Osteoblast (primary cell): ENCODE measurements at regions not wholly inside any gene's neighbourhood (a gene's known extent, or its start where the extent isn't known, plus 50 kb on each side); places are given as distances from the start of the nearest gene placed in this dataset.
A peak's percentile ranks its signal among the peaks of the same experiment; 100 is the strongest.

Experiments used
- DNase-seq: peaks from one replicate; pipeline ENCODE4 v3.0.0; 2011; ENCODE audit warnings: low spot score, mixed read lengths; ENCODE audit not compliant: insufficient read length; ENCODE audit errors: missing footprints
- H2AFZ ChIP-seq: 2 replicates; pipeline ENCODE4 v1.6.0; 2011; ENCODE audit warnings: mild to moderate bottlenecking, low read length
- H3K27ac ChIP-seq: 2 replicates; pipeline ENCODE4 v1.5.1; 2011; ENCODE audit warnings: mild to moderate bottlenecking, low read depth, low read length, moderate library complexity
- H3K27me3 ChIP-seq: 2 replicates; pipeline ENCODE4 v1.6.0; 2012; ENCODE audit warnings: mild to moderate bottlenecking, control low read depth, inconsistent platforms, low read length, moderate library complexity; ENCODE audit not compliant: insufficient read depth
- H3K36me3 ChIP-seq: 2 replicates; pipeline ENCODE4 v1.5.1; 2011; ENCODE audit warnings: mild to moderate bottlenecking, low read length, control low read depth, moderate library complexity; ENCODE audit not compliant: insufficient read depth
- H3K4me1 ChIP-seq: 2 replicates; pipeline ENCODE4 v1.5.1; 2011; ENCODE audit warnings: mild to moderate bottlenecking, low read length, control low read depth, moderate library complexity; ENCODE audit not compliant: insufficient read depth
- H3K4me2 ChIP-seq: 2 replicates; pipeline ENCODE4 v1.6.0; 2011; ENCODE audit warnings: mild to moderate bottlenecking, low read length; ENCODE audit not compliant: insufficient read depth
- H3K4me3 ChIP-seq: fragments of 200-600 bp; sonication (generic); 3 replicates; pipeline ENCODE4 v1.5.1; 2012; ENCODE audit warnings: mild to moderate bottlenecking, low read length, inconsistent platforms; ENCODE audit not compliant: insufficient read depth
- H3K79me2 ChIP-seq: 2 replicates; pipeline ENCODE4 v1.6.0; 2012; ENCODE audit warnings: mild to moderate bottlenecking, low read length, control low read depth, inconsistent platforms; ENCODE audit not compliant: insufficient read depth
- H3K9me3 ChIP-seq: 2 replicates; pipeline ENCODE4 v1.5.1; 2011; ENCODE audit warnings: low read depth, low read length, control low read depth
- H4K20me1 ChIP-seq: 2 replicates; pipeline ENCODE4 v1.6.0; 2012; ENCODE audit warnings: mild to moderate bottlenecking, low read length, control low read depth; ENCODE audit not compliant: insufficient read depth
- CTCF ChIP-seq: IDR thresholded peaks from 2 replicates; pipeline ENCODE4 v1.5.1; 2011; ENCODE audit warnings: mild to moderate bottlenecking, low read depth, low read length, moderate library complexity; ENCODE audit errors: extremely low read depth

- TF ChIP-seq CTCF: no peak
- no peak for DNase-seq
Observed at GRCh38 chr2:7118606-7119131, 201.5 kb downstream of the RNF144A start.

GRCh38 chr2:7119132-7119835 is 202.1 kb downstream of the RNF144A start:
- H3K27me3 ChIP-seq: no peaks in the 10 kb centered on the region
- no peak overlapping the region for H3K4me2 ChIP-seq
- no peak for DNase-seq
- no peaks in the 10 kb centered on the region for H4K20me1 ChIP-seq
- H3K79me2 ChIP-seq: no peaks in the 10 kb centered on the region
- H3K4me1 ChIP-seq: no peaks in the 10 kb centered on the region
- no peaks in the 10 kb centered on the region for H3K9me3 ChIP-seq
- H3K4me3 ChIP-seq: no peak overlapping the region
- peak; percentile 48 for TF ChIP-seq CTCF
- no peaks in the 10 kb centered on the region for H3K36me3 ChIP-seq
- no peak overlapping the region for H2AFZ ChIP-seq
- H3K27ac ChIP-seq: no peak overlapping the region

More at GRCh38 chr2:7118606-7119131, 201.5 kb downstream of the RNF144A start:
- no peaks in the 10 kb centered on the region for H3K9me3 ChIP-seq
- H3K4me1 ChIP-seq: no peaks in the 10 kb centered on the region
- no peaks in the 10 kb centered on the region for H3K27me3 ChIP-seq
- H2AFZ ChIP-seq: no peak overlapping the region
- no peaks in the 10 kb centered on the region for H3K79me2 ChIP-seq
- no peak overlapping the region for H3K27ac ChIP-seq
- no peaks in the 10 kb centered on the region for H4K20me1 ChIP-seq
- H3K4me2 ChIP-seq: no peak overlapping the region
- no peaks in the 10 kb centered on the region for H3K36me3 ChIP-seq
- no peak overlapping the region for H3K4me3 ChIP-seq

GRCh38 chr2:7121851-7122250 is 204.6 kb downstream of the RNF144A start:
- DNase-seq: no peak
- no peak for TF ChIP-seq CTCF
- H3K36me3 ChIP-seq: no peaks in the 10 kb centered on the region
- no peaks in the 10 kb centered on the region for H3K27me3 ChIP-seq
- no peak overlapping the region for H3K4me2 ChIP-seq
- H2AFZ ChIP-seq: no peak overlapping the region
- H4K20me1 ChIP-seq: no peaks in the 10 kb centered on the region
- H3K4me3 ChIP-seq: no peak overlapping the region
- no peaks in the 10 kb centered on the region for H3K79me2 ChIP-seq
- H3K27ac ChIP-seq: no peak overlapping the region
- no peaks in the 10 kb centered on the region for H3K4me1 ChIP-seq
- no peaks in the 10 kb centered on the region for H3K9me3 ChIP-seq

- no peaks in the 10 kb centered on the region for H4K20me1 ChIP-seq
- H3K27ac ChIP-seq: no peak overlapping the region
- no peak for TF ChIP-seq CTCF
- no peaks in the 10 kb centered on the region for H3K36me3 ChIP-seq
- H3K9me3 ChIP-seq: no peaks in the 10 kb centered on the region
- no peak overlapping the region for H2AFZ ChIP-seq
- no peaks in the 10 kb centered on the region for H3K79me2 ChIP-seq
- no peaks in the 10 kb centered on the region for H3K27me3 ChIP-seq
- H3K4me1 ChIP-seq: no peaks in the 10 kb centered on the region
- DNase-seq: no peak
- no peak overlapping the region for H3K4me2 ChIP-seq
- no peak overlapping the region for H3K4me3 ChIP-seq
Observed at GRCh38 chr2:7127156-7127555, 209.9 kb downstream of the RNF144A start.
